B cell (primary cell): ENCODE measurements at regions not wholly inside any gene's neighbourhood (a gene's known extent, or its start where the extent isn't known, plus 50 kb on each side); places are given as distances from the start of the nearest gene placed in this dataset.

Source experiments
- ATAC-seq: fragments of 200-7000 bp; cut with Tn5 transposase; one replicate; pipeline ENCODE4 v1.10.0; 2021; ENCODE audit warnings: low read depth, mild to moderate bottlenecking, moderate number of reproducible peaks, moderate library complexity
- CTCF ChIA-PET: fragments of 350-600 bp; sonication (Branson Sonifier 250); formaldehyde crosslinking; loops from one replicate; lab custom pipeline; 2021; ENCODE audit warnings: antibody characterized with exemption, inconsistent platforms; lab: Charles Lee
- POLR2A ChIA-PET: fragments of 350-600 bp; sonication (Branson Sonifier 250); formaldehyde crosslinking; loops from one replicate; lab custom pipeline; 2021; ENCODE audit warnings: antibody characterized with exemption; lab: Charles Lee
- DNase-seq: peaks from one replicate; pipeline ENCODE4 v3.0.0; 2013
- H2AFZ ChIP-seq: 2 replicates; pipeline ENCODE4 v1.6.1; 2012; ENCODE audit warnings: mild to moderate bottlenecking, low read depth, low read length; ENCODE audit not compliant: insufficient read depth, poor library complexity, severe bottlenecking
- H3K27ac ChIP-seq, 2 donors: 1 replicate in 1 of 2; 2 replicates in 1 of 2; pipeline ENCODE4 v1.5.1; 2012 to 2013; ENCODE audit warnings: low read length in 2 of 2, mild to moderate bottlenecking in 2 of 2, moderate library complexity in 1 of 2
- H3K27me3 ChIP-seq, 4 experiments: fragments of 200-600 bp in 1 of 4; sonication (generic) in 1 of 4; replicated peaks in 1 of 4; 1 replicate in 2 of 4; 2 replicates in 2 of 4; pipeline versions ENCODE4 v1.6.1 to v1.7.0; 2013 to 2016; ENCODE audit warnings: low read length in 3 of 4, mild to moderate bottlenecking in 2 of 4, mixed read lengths in 1 of 4, moderate library complexity in 1 of 4; ENCODE audit not compliant: insufficient read depth in 4 of 4, control insufficient read depth in 3 of 4; ENCODE audit errors: control extremely low read depth in 1 of 4
- H3K36me3 ChIP-seq, 2 experiments: replicated peaks in 1 of 2; 1 replicate in 1 of 2; 2 replicates in 1 of 2; pipeline versions ENCODE4 v1.6.1 to v1.7.1; 2013; ENCODE audit warnings: low read length in 1 of 2; ENCODE audit not compliant: insufficient read depth in 2 of 2, control insufficient read depth in 1 of 2; ENCODE audit errors: control extremely low read depth in 1 of 2, extremely low read depth in 1 of 2
- H3K4me1 ChIP-seq, 2 donors: fragments of 200-600 bp in 1 of 2; sonication (generic) in 1 of 2; 1 replicate in 1 of 2; 2 replicates in 1 of 2; pipeline versions ENCODE4 v1.5.1 to v1.6.1; 2013 to 2017; ENCODE audit warnings: low read length in 2 of 2; ENCODE audit not compliant: control insufficient read depth in 2 of 2, insufficient read depth in 2 of 2
- H3K4me2 ChIP-seq: replicated peaks from 2 replicates; pipeline ENCODE3; 2012; ENCODE audit warnings: mild to moderate bottlenecking, low read depth, low read length; ENCODE audit not compliant: poor library complexity, severe bottlenecking
- H3K4me3 ChIP-seq, 5 experiments: fragments of 200-600 bp in 1 of 5; sonication (generic) in 1 of 5; 1 replicate in 3 of 5; 2 replicates in 2 of 5; pipeline versions ENCODE4 v1.5.1 to v1.7.0; 2011 to 2016; ENCODE audit warnings: low read length in 4 of 5, mild to moderate bottlenecking in 4 of 5, low read depth in 2 of 5, control low read depth in 1 of 5, moderate library complexity in 1 of 5; ENCODE audit not compliant: insufficient read depth in 1 of 5; ENCODE audit errors: control extremely low read depth in 1 of 5, extremely low read depth in 1 of 5
- H3K79me2 ChIP-seq: fragments of 200-600 bp; sonication (generic); one replicate; pipeline ENCODE4 v1.6.0; 2016; ENCODE audit warnings: low read length; ENCODE audit not compliant: control insufficient read depth, insufficient read depth
- H3K9ac ChIP-seq: fragments of 200-600 bp; sonication (generic); 2 replicates; pipeline ENCODE4 v1.6.1; 2017; ENCODE audit warnings: mild to moderate bottlenecking, low read length, moderate library complexity
- H3K9me3 ChIP-seq, 3 donors: one replicate each; pipeline versions ENCODE4 v1.6.1 to v1.7.1; 2013; ENCODE audit warnings: low read length in 2 of 3; ENCODE audit not compliant: control insufficient read depth in 2 of 3, insufficient read depth in 1 of 3; ENCODE audit errors: control extremely low read depth in 1 of 3
- H4K20me1 ChIP-seq: 2 replicates; pipeline ENCODE4 v1.6.0; 2012; ENCODE audit warnings: mild to moderate bottlenecking, low read length; ENCODE audit not compliant: insufficient read depth, control insufficient read depth, poor library complexity, severe bottlenecking
- H3K27ac Mint-ChIP-seq: one replicate; pipeline ENCODE4 v1.8.0; 2021; ENCODE audit warnings: mixed read lengths
- H3K27me3 Mint-ChIP-seq: one replicate; pipeline ENCODE4 v1.8.0; 2021; ENCODE audit warnings: mixed read lengths
- H3K4me1 Mint-ChIP-seq: one replicate; pipeline ENCODE4 v1.8.0; 2021; ENCODE audit warnings: mixed read lengths
- H3K4me3 Mint-ChIP-seq: one replicate; pipeline ENCODE4 v1.8.0; 2021; ENCODE audit warnings: mixed read lengths
- H3K9me3 Mint-ChIP-seq: one replicate; pipeline ENCODE4 v1.8.0; 2022; ENCODE audit warnings: mixed read lengths; ENCODE audit not compliant: insufficient read depth
- CTCF ChIP-seq: fragments of 200-600 bp; IDR thresholded peaks from one replicate; pipeline ENCODE4 v1.8.0; 2022; ENCODE audit warnings: antibody characterized with exemption, mild to moderate bottlenecking
- EZH2 ChIP-seq: IDR thresholded peaks from 2 replicates; pipeline ENCODE4 v1.6.1; 2012; ENCODE audit warnings: borderline replicate concordance, low read depth, mild to moderate bottlenecking, moderate library complexity, low read length; ENCODE audit not compliant: insufficient read depth, poor library complexity, severe bottlenecking
- WGBS: methylation state at CpG from one replicate; pipeline ENCODE4 v1.1.5; 2013; ENCODE audit warnings: missing lambda C conversion rate; ENCODE audit not compliant: insufficient coverage; 5-methylcytosine and 5-hydroxymethylcytosine counted together
- intact Hi-C: fragments of 100-400 bp; cut with micrococcal nuclease; formaldehyde crosslinking; loops from one replicate; pipeline ENCODE4 v1.10.0; 2022

- Histone ChIP-seq H3K27ac (no peak overlapping the region), H3K4me2 (no peak overlapping the region), H4K20me1 (no peaks in the 10 kb centered on the region), H3K4me1 (no peaks in the 10 kb centered on the region), H2AFZ (no peak overlapping the region), H3K9ac (no peak overlapping the region), H3K36me3 (no peaks in the 10 kb centered on the region), H3K4me3 (no peak overlapping the region), H3K79me2 (no peaks in the 10 kb centered on the region), H3K9me3 (peaks cover 0 to 4% (median 0%) of the 10 kb centered on the region in 3 donors), H3K27me3 (no peaks in the 10 kb centered on the region)
- no peaks in the 10 kb centered on the region for H3K4me1 Mint-ChIP-seq
- ChIA-PET CTCF (interaction anchor here (0.6 kb wide), 1 partner anchor 1444 kb away, joined by 3 read pairs; no protein-coding TSS in a partner anchor), POLR2A (no interaction called here)
- peaks cover 1% of the 10 kb centered on the region for H3K27me3 Mint-ChIP-seq
- H3K9me3 Mint-ChIP-seq: peaks cover 3% of the 10 kb centered on the region
- H3K27ac Mint-ChIP-seq: no peak overlapping the region
- TF ChIP-seq EZH2: no peak
- ATAC-seq (no peak), DNase-seq (no peak)
- intact Hi-C loops: no loop called here
- no peak overlapping the region for H3K4me3 Mint-ChIP-seq
These were observed 243.6 kb downstream of the OSR1 start for GRCh38 chr2:19114754-19115231.

GRCh38 chr2:19114126-19114525, 244.3 kb downstream of the OSR1 start:
- H3K4me3 ChIP-seq: no peak overlapping the region
- no peaks in the 10 kb centered on the region for H3K27me3 ChIP-seq
- no peak overlapping the region for H3K27ac ChIP-seq
- TF ChIP-seq EZH2 (no peak), CTCF (no peak)
- no peak for DNase-seq
- H3K4me2 ChIP-seq: no peak overlapping the region
- POLR2A ChIA-PET: no interaction called here
- H3K27ac Mint-ChIP-seq: no peak overlapping the region
- no peaks in the 10 kb centered on the region for H3K79me2 ChIP-seq
- peaks cover 6% of the 10 kb centered on the region for H3K27me3 Mint-ChIP-seq
- peaks cover 3% of the 10 kb centered on the region for H3K9me3 Mint-ChIP-seq
- no peaks in the 10 kb centered on the region for H3K4me1 Mint-ChIP-seq
- no peaks in the 10 kb centered on the region for H4K20me1 ChIP-seq
- ATAC-seq: no peak
- H2AFZ ChIP-seq: no peak overlapping the region
- no peak overlapping the region for H3K9ac ChIP-seq
- WGBS: no CpG with 5 or more reads among the region's 1 CpG
- peaks cover 0 to 4% (median 0%) of the 10 kb centered on the region in 3 donors for H3K9me3 ChIP-seq
- intact Hi-C loops: no loop called here
- CTCF ChIA-PET: no interaction called here
- no peaks in the 10 kb centered on the region for H3K36me3 ChIP-seq
- no peak overlapping the region for H3K4me3 Mint-ChIP-seq
- no peaks in the 10 kb centered on the region for H3K4me1 ChIP-seq
